D721Med (cell line): ENCODE measurements at regions not wholly inside any gene's neighbourhood (a gene's known extent, or its start where the extent isn't known, plus 50 kb on each side); places are given as distances from the start of the nearest gene placed in this dataset.

Experiments
- DNase-seq: peaks from one replicate; pipeline ENCODE4 v3.0.0; 2011; ENCODE audit warnings: low spot score; ENCODE audit not compliant: insufficient read length
- FAIRE-seq: peaks from 2 replicates; lab custom pipeline; 2011; peaks lifted over from hg19 to GRCh38; lab: Jason Lieb, UNC
- TF ChIP-seq, protein P1 (sequence below): IDR thresholded peaks from 2 replicates; pipeline ENCODE4 v1.5.1; 2012; ENCODE audit warnings: mild to moderate bottlenecking, control low read depth; ENCODE audit not compliant: insufficient read depth; ENCODE audit errors: missing control alignments

DNA sequence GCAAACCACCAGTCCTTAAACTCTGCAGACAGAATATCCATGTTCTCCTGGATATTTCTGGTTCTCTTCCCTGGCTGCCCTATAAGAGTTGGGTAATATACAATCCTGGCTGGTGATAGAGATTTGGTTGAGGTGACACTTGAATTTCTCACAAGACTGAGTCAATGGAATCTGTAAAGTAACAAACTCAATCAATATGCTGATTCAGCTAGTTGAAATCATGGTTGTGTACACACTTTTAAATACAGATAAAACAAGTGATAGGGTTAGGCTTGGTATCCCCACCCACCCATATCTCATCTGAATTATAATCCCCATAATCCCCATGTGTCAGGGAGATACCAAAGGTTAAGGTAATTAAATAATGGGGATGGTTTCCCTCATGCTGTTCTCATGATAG, 349.2 kb upstream of the MAD2L1 start:
- DNase-seq (no peak), FAIRE-seq (no peak)
- TF ChIP-seq, protein P1, sequence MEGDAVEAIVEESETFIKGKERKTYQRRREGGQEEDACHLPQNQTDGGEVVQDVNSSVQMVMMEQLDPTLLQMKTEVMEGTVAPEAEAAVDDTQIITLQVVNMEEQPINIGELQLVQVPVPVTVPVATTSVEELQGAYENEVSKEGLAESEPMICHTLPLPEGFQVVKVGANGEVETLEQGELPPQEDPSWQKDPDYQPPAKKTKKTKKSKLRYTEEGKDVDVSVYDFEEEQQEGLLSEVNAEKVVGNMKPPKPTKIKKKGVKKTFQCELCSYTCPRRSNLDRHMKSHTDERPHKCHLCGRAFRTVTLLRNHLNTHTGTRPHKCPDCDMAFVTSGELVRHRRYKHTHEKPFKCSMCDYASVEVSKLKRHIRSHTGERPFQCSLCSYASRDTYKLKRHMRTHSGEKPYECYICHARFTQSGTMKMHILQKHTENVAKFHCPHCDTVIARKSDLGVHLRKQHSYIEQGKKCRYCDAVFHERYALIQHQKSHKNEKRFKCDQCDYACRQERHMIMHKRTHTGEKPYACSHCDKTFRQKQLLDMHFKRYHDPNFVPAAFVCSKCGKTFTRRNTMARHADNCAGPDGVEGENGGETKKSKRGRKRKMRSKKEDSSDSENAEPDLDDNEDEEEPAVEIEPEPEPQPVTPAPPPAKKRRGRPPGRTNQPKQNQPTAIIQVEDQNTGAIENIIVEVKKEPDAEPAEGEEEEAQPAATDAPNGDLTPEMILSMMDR, result no peak

DNA sequence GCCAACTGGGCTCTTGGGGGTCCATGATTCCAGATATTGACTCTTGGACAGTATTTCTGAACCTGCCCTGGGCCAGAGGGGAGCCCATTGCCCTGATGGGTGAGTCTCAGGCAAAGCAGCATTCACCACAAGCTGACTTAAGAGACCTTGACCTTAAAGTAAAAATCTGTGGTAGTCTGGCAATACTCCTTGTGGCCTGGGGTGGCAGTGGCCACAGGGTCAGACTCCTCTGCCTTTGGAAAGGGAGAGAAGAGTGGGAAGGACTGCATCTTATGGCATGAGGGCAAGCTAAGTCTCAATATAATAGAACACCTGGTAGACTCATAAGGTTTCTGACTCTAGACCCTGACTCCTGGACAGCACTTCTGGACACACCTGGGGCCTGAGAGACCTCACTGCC, 340.3 kb upstream of the MAD2L1 start:
- DNase-seq, result no peak
- no peak for FAIRE-seq

DNA sequence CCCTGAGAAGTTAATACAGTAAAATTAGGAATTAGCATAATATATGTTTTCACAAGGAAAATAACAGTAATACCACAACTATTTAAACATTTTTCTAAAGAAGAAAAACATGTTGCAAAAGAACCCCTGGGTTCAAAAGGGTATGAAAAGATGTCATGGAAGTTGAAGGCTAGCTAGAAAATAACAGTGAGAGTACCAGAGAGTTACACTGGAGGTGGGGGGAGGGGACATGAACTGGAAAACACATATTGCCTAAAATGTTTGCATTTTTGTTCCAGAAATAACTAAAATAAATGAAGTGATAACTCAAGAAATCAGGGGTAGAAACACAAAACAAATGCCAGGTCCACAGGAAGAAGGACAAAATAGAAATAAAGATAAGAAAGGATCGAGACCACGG, 336.6 kb upstream of the MAD2L1 start:
- TF ChIP-seq, protein P1, result no peak
- FAIRE-seq, result no peak
- no peak for DNase-seq

More for the DNA sequence above, 340.3 kb upstream of the MAD2L1 start:
- TF ChIP-seq, protein P1, result no peak

DNA sequence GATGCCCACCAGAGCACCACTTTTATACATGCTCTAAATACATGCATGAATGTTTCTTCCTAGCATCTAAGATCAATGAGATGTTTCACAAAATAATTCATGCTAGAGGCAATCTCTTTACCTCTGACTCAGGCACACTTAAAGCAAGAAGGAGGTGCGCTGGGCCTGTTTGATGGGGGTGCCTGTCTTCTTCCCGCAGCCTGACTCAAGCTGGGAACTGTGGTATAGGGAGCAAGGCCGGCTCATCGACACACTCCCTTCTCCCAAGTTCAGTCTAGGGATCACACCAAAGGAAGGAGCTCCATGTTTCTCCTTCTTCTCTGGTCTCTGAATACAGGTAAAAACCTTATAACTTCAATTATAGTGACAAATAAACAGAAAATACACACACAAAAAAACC, 333.8 kb upstream of the MAD2L1 start:
- FAIRE-seq, result no peak
- TF ChIP-seq, protein P1, result no peak

DNA sequence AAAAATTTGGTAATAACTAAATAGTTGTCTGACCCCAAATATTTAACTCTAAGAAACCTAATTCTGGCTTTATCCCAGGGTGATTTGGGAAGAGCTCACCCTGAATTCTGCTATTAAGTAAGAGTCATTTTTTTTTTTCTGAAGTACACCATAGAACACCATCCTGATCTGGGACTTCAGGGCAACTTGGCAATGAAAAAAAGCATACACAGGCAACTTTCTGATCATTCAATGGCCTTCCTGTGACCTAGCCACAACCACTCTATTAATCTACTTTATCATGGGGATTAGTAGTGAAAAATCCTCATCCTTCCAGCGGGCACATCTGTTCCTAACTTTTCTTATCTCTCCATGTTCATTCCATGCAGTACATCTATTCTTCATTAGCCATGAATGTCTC, 333.2 kb upstream of the MAD2L1 start:
- TF ChIP-seq, protein P1, result no peak
- peak; percentile 58 for FAIRE-seq

More for the DNA sequence above, 333.8 kb upstream of the MAD2L1 start:
- DNase-seq, result no peak

DNA sequence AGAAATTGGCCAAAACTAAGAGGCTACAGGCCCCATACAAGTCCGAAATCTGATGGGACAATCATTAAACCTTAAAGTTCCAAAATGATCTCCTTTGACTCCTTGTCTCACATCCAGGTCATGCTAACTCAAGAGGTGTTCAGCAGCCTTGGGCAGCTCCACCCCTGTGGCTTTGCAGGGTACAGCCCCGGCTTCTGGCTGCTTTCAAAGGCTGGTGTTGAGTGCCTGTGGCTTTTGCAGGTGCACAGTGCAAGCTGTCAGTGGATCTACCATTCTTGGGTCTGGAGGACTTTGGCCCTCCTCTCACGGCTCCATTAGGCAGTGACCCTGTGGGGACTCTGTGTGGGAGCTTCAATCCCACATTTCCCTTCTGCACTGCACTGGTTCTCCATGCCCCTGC, 329.1 kb upstream of the MAD2L1 start:
- TF ChIP-seq, protein P1, result no peak
- FAIRE-seq (no peak), DNase-seq (no peak)

More for the DNA sequence above, 333.2 kb upstream of the MAD2L1 start:
- DNase-seq, result no peak

DNA sequence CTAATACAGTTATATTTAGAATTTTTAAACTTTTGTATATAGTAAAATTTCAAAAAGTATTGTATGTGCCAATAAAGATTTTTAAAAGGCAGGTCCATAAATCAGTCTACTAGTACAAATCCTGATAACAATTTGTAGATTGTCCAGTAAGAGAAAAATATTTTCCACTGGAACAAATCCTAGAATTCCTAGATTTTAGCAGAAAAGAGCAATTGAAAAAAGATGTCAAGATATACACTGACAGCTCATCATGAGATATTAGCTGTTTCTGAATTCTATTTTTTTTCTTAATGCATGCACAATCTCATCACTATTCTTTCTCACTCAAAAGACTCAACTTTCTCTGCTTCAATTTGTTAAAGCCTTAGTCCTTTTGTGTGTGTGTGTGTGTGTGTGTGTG, 289.2 kb upstream of the MAD2L1 start:
- TF ChIP-seq, protein P1, result no peak
- no peak for FAIRE-seq

More for the DNA sequence above, 289.2 kb upstream of the MAD2L1 start:
- no peak for DNase-seq
